SK-N-SH treated with all-trans-retinoic acid at 6 μM for 48 hours (cell line): ENCODE measurements at regions not wholly inside any gene's neighbourhood (a gene's known extent, or its start where the extent isn't known, plus 50 kb on each side); places are given as distances from the start of the nearest gene placed in this dataset.
"Not testable (repeated sequence)": the region's sequence is repeated elsewhere in the genome, so short reads cannot be mapped to it uniquely, and the experiment has no call there.

ENCODE experiments used
- ATAC-seq: fragments of 200-7000 bp; cut with Tn5 transposase; 3 replicates; pipeline ENCODE4 v1.9.1; 2020; ENCODE audit warnings: mild to moderate bottlenecking, moderate library complexity
- ARNTL ChIP-seq: fragments of 450-650 bp; formaldehyde crosslinking; IDR thresholded peaks from 2 replicates; pipeline ENCODE4 v1.5.0; 2020; ENCODE audit warnings: low read depth, mild to moderate bottlenecking, moderate library complexity, borderline replicate concordance
- BACH2 ChIP-seq: fragments of 250-450 bp; sonication (Bioruptor Pico); IDR thresholded peaks from 2 replicates; pipeline ENCODE4 v1.9.0; 2021; ENCODE audit warnings: mild to moderate bottlenecking, borderline replicate concordance
- CSDC2 ChIP-seq: fragments of 250-450 bp; sonication (Bioruptor Pico); IDR thresholded peaks from 2 replicates; pipeline ENCODE4 v1.5.0; 2020; ENCODE audit warnings: mild to moderate bottlenecking, moderate library complexity
- CSRNP3 ChIP-seq: fragments of 250-450 bp; sonication (Bioruptor Pico); IDR thresholded peaks from 2 replicates; pipeline ENCODE4 v1.5.1; 2021; ENCODE audit warnings: mild to moderate bottlenecking, moderate library complexity
- GLIS3 ChIP-seq: fragments of 250-450 bp; sonication (Bioruptor Pico); IDR thresholded peaks from 2 replicates; pipeline ENCODE4 v1.5.0; 2020; ENCODE audit warnings: mild to moderate bottlenecking, moderate library complexity
- ISL1 ChIP-seq: fragments of 250-450 bp; sonication (Bioruptor Pico); IDR thresholded peaks from 2 replicates; pipeline ENCODE4 v2.1.2; 2022; ENCODE audit warnings: mild to moderate bottlenecking, moderate library complexity
- OSR1 ChIP-seq: fragments of 250-450 bp; sonication (Bioruptor Pico); IDR thresholded peaks from 2 replicates; pipeline ENCODE4 v1.8.0; 2022; ENCODE audit warnings: moderate library complexity, mild to moderate bottlenecking, inconsistent platforms
- PATZ1 ChIP-seq: fragments of 250-450 bp; sonication (Bioruptor Pico); IDR thresholded peaks from 2 replicates; pipeline ENCODE4 v1.8.0; 2020; ENCODE audit warnings: mild to moderate bottlenecking, moderate library complexity, borderline replicate concordance
- RARB ChIP-seq: fragments of 250-450 bp; sonication (Bioruptor Pico); IDR thresholded peaks from 2 replicates; pipeline ENCODE4 v1.8.0; 2021; ENCODE audit warnings: mild to moderate bottlenecking, moderate library complexity
- SNAI2 ChIP-seq: fragments of 250-450 bp; sonication (Bioruptor Pico); IDR thresholded peaks from 2 replicates; pipeline ENCODE4 v1.5.0; 2020; ENCODE audit warnings: mild to moderate bottlenecking, moderate library complexity
- TOX ChIP-seq: fragments of 250-450 bp; sonication (Bioruptor Pico); IDR thresholded peaks from 2 replicates; pipeline ENCODE4 v1.8.0; 2021; ENCODE audit warnings: mild to moderate bottlenecking, moderate library complexity, borderline replicate concordance
- TSHZ2 ChIP-seq: fragments of 250-450 bp; sonication (Bioruptor Pico); IDR thresholded peaks from 2 replicates; pipeline ENCODE4 v1.5.0; 2020; ENCODE audit warnings: mild to moderate bottlenecking, moderate library complexity
- ZC3H10 ChIP-seq: fragments of 250-450 bp; sonication (Bioruptor Pico); IDR thresholded peaks from 2 replicates; pipeline ENCODE4 v1.5.1; 2021; ENCODE audit warnings: mild to moderate bottlenecking, moderate library complexity
- ZFP3 ChIP-seq: fragments of 250-450 bp; sonication (Bioruptor Pico); IDR thresholded peaks from 2 replicates; pipeline ENCODE4 v1.5.0; 2020; ENCODE audit warnings: mild to moderate bottlenecking, moderate library complexity
- ZNF565 ChIP-seq: fragments of 450-650 bp; formaldehyde crosslinking; conservative IDR thresholded peaks from 2 replicates; pipeline ENCODE4 v1.5.0; 2020; ENCODE audit warnings: low read depth, mild to moderate bottlenecking, moderate library complexity
- ZNF70 ChIP-seq: fragments of 450-650 bp; formaldehyde crosslinking; IDR thresholded peaks from 2 replicates; pipeline ENCODE4 v1.5.0; 2020; ENCODE audit warnings: mild to moderate bottlenecking, moderate library complexity
- ZNF8 ChIP-seq: fragments of 450-650 bp; formaldehyde crosslinking; IDR thresholded peaks from 2 replicates; pipeline ENCODE4 v1.5.0; 2020; ENCODE audit warnings: mild to moderate bottlenecking, moderate library complexity

GRCh38 chr7:82579047-82579446, 135.5 kb upstream of the CACNA2D1 start (continued):
- TF ChIP-seq OSR1 (CRISPR knock-in tag) = no peak

- TF ChIP-seq ISL1 (CRISPR knock-in tag) (no peak), BACH2 (CRISPR knock-in tag) (no peak), CSDC2 (CRISPR knock-in tag) (no peak), ZC3H10 (CRISPR knock-in tag) (no peak), ZNF565 (no peak), PATZ1 (no peak), RARB (CRISPR knock-in tag) (no peak), OSR1 (CRISPR knock-in tag) (no peak), CSRNP3 (CRISPR knock-in tag) (no peak), GLIS3 (no peak), ARNTL (CRISPR knock-in tag) (no peak), ZNF8 (CRISPR knock-in tag) (no peak), ZFP3 (no peak), SNAI2 (CRISPR knock-in tag) (no peak), ZNF70 (CRISPR knock-in tag) (no peak), TOX (CRISPR knock-in tag) (no peak)
- ATAC-seq = no peak
These were observed 134.9 kb upstream of the CACNA2D1 start for GRCh38 chr7:82578430-82578829.

- ATAC-seq = peak; percentile 96
- TF ChIP-seq TSHZ2 (CRISPR knock-in tag) (0 out of 2 replicates have a peak, but pooled peaks have one; percentile 12), RARB (CRISPR knock-in tag) (no peak)
These were observed 128.8 kb upstream of the CACNA2D1 start for GRCh38 chr7:82572195-82572880.

GRCh38 chr7:82571047-82571446, 127.5 kb upstream of the CACNA2D1 start:
- ATAC-seq = not testable (repeated sequence)

GRCh38 chr7:82567841-82568240, 124.3 kb upstream of the CACNA2D1 start:
- TF ChIP-seq TSHZ2 (CRISPR knock-in tag) (peak; percentile 57; the same call in 1 of the 2 replicates), CSRNP3 (CRISPR knock-in tag) (no peak)
- ATAC-seq = peak; percentile 29; the same call in 2 of the 3 replicates
